KBM-7 (cell line): ENCODE measurements at regions not wholly inside any gene's neighbourhood (a gene's known extent, or its start where the extent isn't known, plus 50 kb on each side); places are given as distances from the start of the nearest gene placed in this dataset.
"Not testable (repeated sequence)": the region's sequence is repeated elsewhere in the genome, so short reads cannot be mapped to it uniquely, and the experiment has no call there.

Source experiments
- DNase-seq: peaks from one replicate; pipeline ENCODE4 v3.0.0-alpha.2; 2015
- in situ Hi-C: fragments of 300-500 bp; cut with MboI; formaldehyde crosslinking; loops from 2 replicates; pipeline ENCODE4 v1.14.3; 2020; ENCODE audit warnings: low sequenced_read_pairs, low pct_unique_long_range_greater_than_20kb, mixed read lengths

DNA sequence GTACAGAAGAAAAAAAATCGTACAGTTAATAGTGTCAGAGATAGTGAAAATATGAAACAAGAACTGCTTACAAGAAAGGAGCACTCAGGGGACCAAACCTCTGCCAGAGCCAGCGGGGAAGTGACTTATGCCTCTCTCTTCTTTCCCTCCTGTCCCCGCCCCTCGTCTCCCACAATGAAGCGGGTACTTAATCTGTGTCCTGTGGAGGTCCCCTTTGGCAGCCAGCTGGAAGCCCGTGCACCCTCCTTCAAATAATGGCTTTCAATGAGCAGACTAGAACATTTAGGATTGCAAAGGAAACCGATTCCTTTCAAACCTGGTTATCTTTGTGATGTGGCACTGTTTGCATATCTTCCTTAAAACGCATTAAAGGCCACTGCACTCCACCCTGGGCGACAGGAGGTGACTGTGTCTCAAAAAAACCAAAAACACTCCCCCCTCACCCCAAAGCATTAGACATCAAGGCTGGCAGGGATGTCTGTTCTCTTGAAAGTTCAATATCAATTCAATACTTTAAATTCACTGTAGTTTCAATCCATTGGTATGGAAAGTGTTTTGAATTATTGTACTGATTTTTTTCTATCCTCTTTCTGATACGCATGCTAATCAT is 51.7 kb downstream of the PPIAL4C start:
- in situ Hi-C loops, DNase-seq: not testable (repeated sequence)

DNA sequence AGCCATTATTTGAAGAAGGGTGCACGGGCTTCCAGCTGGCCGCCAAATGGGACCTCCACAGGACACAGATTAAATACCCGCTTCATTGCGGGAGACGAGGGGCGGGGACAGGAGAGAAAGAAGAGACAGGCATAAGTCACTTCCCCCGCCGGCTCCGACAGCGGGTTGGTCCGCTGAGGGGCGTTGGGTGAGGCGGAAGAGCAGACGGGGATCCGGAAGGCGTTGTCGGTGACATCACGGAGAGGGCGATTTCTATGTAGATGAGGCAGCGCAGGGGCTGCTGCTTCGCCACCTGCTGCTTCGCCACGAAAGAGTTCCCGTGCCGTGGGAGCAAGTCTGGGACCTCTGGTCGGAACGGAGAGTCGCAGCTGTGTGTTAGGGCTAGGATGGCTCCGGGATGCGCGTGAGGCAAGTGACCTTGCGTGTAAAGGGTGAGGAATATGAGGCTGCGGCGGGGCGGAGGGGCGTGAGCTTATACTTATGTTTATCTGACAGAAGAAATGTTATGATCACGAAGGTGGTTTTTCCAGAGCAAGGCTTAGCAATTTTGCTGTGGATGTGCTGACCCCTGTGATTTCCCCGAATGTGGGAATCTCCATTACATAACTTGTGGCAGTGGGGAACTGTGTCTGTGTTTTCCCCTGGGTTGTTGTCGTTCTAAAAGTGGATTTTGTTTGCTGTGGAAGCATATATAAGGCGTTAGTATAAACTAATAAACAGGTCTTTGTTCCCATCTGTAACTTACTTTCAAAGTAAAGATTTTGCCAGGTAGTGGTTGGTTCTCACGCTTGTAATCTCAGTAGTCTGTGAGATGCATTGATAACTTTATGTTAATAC is 52.9 kb downstream of the PPIAL4C start:
- peak; percentile 94 for DNase-seq
- in situ Hi-C loops = not testable (repeated sequence)

DNA sequence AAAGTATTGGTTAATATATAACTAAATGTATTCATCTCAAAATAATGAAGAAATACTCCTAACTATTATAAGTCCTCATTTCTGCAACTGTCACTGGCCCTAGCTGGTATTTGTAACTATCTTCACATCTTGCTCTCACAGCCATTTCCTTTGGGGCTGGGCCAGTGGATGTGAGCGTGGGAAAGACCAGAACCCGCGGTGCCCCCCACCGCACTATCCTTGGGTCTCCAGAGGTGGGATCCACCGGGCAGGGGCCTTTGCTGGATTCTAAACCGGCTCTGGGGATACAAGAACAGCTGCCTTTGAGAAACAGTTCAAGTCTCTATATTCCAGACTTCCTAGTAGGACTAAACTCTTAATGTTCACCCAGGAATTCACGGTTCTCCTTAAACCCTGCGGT is 54.8 kb downstream of the PPIAL4C start:
- in situ Hi-C loops, DNase-seq: not testable (repeated sequence)

DNA sequence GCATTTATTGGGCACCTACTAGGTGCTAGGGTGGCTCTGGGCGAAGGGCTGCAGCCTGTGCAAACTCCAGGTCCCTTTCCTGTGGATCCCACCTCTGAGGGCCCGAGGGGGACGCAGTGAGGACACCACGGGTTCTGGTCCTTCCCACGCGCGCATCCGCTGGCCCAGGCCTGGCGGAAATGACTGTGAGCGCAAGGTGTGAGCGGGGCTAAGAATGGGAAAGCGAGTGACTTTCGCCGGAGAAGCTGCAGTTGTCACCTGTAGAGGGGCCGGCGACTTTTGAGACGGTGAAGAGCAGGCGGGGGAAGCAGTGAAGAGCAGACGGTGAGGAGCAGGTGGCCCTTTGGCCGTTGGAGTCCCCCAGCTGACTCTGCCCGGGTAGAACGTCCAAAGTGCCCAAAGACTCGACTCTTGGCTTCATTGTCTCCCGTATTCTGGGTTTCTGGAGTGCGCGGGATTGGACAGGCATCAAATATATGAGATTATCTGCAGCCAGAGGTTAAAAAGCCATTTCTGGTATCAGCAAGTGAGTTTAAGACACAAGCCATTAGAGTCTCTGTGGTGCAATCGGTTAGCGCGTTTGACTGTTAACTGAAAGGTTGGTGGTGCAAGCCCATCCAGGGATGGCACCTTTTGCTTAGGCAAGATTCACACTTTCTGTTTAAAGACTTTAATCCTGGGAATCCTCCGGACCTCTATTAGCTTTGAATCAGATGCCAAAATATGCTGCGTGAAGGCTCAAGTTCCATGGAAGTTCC is 55.4 kb downstream of the PPIAL4C start:
- in situ Hi-C loops, DNase-seq: not testable (repeated sequence)

DNA sequence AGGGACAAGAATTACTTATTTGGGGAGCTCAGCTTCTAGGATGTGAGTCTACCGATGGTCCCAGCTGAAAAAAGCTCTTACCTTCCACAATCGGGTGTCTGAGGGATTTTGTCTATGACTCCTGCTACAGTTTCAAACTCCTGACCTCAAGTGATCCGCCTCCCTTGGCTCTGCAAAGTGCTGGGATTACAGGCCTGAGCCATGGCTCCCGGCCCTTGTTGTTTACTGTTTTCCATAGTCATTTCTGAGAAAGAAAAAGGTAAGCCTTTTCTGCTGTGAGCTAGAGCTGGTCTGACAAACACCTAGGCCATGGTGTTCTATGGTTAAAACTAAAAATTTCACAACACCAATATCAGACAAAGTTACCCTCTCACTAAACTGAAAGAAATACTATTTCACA is 57.5 kb downstream of the PPIAL4C start:
- in situ Hi-C loops, DNase-seq: not testable (repeated sequence)

DNA sequence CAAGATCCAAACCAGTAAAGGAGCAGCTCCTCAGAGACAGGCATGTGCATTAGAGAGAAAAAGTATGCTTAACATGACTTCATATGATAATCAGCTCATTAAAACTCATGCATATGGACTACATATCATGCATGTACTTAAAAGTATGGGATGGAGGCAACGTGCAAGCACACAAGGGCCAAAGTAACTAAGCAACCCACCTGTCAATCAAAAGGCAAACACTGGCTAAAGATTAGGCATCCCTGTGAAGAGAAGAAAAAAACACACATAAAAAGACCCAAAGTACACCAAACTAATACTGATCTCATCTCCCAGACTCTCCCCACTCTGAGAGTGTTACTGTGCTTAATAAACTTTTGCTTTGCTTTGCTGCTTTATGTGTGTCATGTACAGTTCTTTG is 61.2 kb downstream of the PPIAL4C start:
- DNase-seq, in situ Hi-C loops: not testable (repeated sequence)

DNA sequence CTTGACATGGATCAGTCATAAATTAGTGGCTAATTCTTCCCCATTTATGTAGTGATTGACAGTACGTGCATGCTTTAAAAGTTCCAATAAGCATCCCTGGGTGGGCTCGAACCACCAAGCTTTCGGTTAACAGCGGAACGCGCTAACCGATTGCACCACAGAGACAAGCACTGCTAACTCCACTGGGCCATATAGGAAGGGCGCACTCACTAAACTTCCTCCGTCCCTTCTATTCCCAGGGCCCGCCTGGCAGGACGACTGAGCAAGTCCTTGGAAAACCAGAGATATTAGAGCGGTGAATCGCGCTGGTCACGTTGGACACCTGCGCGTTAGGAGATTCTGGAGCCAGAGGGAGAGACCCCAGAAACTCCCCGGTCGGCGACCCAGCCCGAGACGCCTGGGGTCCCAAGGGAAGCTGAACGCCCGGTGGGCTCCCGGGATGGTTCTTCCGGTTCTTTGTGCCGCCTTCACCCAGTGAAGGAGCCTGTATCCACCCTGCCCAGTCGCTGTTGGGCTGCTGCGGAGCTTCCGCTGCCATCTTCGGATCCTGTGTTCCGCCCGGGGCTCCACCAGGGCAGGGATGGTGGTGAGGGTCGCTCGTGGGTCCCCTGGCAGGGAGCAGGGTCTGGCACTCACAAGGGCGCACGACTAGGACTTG is 62.8 kb downstream of the PPIAL4C start:
- in situ Hi-C loops, DNase-seq: not testable (repeated sequence)

DNA sequence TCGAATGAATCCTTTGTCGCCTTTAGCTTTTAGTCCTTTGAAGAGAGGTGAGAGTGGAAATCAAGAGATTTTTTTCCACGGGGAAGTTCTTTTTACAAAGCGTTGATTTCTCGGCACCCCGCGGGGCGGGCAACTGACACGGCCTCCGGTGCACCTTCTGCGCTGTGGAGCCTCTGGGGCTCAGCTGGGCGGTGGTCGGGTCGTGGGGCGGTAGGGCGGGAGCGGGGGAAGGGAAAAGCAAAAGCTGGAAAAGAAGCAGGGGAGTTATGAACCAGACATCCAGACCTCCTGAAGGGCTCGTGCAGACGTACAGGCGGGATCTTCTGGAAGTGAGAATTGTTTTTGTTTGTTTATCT is 63.3 kb downstream of the PPIAL4C start:
- DNase-seq, in situ Hi-C loops: not testable (repeated sequence)

DNA sequence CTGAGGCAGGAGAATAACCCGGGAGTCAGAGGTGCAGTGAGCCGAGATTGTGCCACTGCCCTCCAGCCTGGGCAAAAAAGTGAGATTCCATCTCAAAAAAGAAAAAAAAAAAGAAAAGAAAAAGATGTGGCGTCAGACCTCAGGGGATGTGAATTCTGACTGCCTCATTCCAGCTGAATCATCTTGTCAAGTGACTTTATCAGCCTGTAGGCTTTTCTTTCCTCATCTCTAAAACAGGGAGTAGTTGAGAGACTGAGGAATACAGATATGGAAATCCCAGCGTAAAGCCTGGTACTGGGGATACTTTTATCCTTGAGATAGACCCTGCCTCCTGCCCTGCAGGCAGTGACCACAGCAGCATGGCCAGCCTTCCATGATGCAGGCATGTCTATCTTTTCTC is 74.1 kb downstream of the PPIAL4C start:
- DNase-seq, in situ Hi-C loops: not testable (repeated sequence)

DNA sequence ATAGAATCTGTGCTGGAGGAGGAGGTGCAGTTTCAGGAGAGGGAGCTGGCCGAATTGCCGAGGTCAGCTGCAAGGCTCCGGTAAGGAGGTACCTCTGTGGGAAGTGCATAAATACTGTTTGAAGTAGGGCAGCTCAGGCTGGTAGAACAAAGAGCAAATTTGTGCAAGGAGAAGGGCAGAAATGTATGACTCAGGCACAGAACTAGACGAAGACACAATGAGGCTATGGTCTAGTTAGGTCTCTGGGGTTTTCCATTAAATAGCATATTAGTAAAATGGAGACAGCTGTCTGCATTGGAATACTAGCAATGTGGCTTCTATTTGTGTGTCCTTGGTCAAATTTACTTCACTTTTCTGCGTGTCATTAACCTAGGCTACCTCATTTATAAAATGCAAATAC is 74.5 kb downstream of the PPIAL4C start:
- DNase-seq, in situ Hi-C loops: not testable (repeated sequence)

DNA sequence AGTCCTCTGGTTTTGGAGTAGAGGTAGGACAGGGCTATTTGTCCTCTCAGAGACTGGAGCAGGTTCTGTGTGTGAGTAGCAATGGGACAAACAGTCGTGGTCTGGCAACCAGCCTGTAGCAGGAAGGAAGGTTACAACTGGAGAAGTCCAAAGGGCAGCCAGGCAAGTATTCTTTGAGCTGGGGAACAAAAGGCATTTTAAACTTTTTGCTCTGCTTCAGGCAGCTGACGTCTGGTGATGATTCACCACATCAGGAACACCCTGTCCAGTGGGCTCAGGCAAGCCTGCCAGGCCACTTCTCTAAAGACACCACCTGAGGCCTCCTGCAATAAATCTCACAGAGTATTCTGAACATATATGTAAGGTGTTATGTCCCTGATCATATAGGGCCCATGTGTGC is 81.0 kb downstream of the PPIAL4C start:
- in situ Hi-C loops, DNase-seq: not testable (repeated sequence)

DNA sequence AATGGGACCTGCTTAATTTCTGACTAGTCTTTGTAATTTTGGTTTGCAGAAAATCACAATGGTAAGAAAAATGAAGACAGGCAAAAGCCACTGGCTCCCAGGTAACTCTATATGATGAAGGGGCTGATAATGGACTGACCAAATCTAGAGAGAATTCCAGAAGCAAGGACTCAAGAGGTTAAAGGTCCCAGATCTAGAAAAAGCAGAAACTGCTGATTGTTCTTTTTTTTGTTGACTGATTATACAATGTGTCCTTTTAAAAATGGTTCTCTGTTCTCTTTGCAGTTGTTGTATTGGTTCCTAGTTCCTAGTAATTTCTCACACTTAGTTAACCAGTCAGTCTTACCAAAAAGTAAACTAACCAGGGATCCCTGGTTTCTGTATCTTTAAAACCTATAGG is 81.4 kb downstream of the PPIAL4C start:
- in situ Hi-C loops, DNase-seq: not testable (repeated sequence)

DNA sequence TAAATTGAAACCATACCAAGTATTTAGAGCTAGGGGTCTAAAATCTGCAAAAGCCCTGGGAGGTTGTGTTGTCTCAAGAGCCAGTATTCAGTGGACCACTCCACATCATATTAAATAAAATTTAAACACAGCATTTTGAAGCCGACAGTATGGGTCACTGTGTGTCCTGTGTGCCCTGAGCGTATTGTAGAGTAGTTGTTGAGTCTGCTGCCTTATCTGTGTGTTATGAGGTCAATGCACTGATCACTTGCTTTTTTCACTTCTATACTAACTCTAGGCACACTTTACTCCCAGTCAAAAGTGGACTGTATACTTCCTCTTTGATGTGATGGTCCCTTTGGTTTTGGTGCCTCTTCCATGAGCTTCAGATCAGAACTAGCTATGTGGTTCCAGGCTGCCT is 81.9 kb downstream of the PPIAL4C start:
- in situ Hi-C loops = not testable (repeated sequence)

DNA sequence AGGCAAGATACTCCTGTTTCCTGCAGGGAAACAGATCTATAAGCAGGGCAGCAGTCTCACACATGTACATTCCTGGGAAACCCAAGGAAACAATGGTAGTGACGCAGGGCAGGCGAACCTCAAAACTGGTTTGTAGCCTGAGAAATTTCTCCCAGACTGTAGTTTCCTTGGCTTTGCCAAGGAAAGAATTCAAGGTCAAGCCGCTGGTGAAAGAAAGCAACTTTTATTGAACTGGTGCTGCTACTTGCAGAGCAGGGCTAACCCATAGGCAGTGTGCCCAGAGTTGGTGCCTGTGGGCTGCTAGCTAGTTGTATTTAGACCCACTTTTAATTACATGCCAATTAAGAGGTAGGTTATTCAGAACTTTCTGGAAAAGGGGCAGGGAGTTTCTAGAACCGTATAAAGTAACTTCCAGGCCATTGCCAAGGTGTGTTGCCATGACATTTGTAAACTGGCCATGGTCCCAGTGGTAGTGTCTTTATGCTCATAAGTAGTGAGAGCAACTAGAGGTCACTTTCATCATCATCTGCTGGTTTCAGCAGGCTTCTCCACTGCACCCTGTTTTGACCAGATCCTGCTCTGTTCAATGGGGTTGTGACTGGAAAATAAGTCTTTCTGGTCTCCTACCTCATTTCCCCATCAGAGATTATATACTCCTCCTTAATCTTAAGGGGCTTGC is 89.7 kb downstream of the PPIAL4C start:
- DNase-seq, in situ Hi-C loops: not testable (repeated sequence)

More for the DNA sequence above, 81.9 kb downstream of the PPIAL4C start:
- DNase-seq = not testable (repeated sequence)

DNA sequence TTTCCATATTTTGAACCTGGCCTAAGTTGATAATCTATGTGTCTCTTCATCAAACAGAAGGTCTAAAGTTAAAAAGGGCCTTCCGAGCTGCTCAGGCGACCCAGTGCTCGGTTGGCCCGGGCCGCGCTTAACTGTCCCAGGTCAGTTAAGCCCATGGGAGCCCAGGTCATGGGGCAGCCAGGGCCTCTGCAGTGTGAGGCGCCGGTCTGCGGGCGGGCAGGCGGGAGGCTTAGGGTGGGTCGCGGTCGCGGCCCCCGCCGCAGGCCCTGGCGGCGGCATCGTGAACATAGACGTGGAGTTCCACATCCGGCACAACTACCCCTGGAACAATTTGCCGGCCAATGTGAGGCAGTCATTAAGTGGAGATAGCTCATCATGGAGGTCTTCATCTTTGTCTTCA is 91.3 kb downstream of the PPIAL4C start:
- DNase-seq, in situ Hi-C loops: not testable (repeated sequence)

DNA sequence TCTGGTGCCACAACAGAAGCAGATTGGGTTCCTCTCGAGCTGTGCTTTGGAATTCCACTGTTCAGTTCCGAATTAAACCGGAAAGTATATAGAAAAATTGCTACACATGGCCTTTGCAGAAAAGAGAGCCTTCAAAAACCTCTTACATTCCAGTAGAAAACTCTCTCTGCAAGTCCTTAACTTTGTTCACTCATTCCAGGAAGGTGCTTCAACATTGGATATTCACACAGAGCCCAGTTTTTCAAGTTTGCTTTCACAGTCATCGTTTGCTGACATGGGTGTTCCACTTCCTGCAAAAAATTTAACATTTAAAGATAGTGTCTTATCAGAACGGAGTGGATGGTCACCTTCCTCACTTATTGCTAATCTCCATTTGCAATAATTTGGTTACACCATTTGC is 93.7 kb downstream of the PPIAL4C start:
- in situ Hi-C loops = not testable (repeated sequence)

DNA sequence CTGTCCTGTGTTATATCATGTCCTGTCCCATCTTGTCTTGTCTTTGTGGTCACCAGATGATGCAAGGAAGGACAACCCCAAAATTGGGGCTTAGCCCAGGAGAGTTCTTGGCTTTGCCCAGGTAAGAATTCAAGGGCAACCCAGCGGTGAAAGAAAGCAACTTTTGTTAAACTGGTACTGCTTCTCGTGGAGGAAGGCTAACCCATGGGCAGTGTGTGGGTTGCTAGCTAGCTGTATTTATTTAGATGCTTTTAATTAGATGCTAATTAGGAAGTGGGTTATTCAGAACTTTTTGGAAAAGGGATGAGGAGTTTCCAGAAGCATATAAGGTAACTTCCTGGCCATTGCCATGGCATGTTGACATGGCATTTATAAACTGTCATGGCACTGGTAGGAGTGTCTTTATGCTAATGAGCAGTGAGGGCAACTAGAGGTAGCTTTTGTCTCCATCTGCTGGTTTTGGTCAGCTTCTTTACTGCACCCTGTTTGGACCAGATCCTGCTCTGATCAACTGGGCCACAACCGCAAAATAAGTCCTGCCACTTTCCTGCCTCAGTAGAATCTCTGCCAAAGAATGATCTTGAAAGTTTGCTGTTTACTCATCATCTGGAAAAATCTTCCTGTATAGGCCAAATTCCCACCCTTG is 95.8 kb upstream of the FCGR1A start:
- in situ Hi-C loops = not testable (repeated sequence)

More for the DNA sequence above, 93.7 kb downstream of the PPIAL4C start:
- DNase-seq = not testable (repeated sequence)

DNA sequence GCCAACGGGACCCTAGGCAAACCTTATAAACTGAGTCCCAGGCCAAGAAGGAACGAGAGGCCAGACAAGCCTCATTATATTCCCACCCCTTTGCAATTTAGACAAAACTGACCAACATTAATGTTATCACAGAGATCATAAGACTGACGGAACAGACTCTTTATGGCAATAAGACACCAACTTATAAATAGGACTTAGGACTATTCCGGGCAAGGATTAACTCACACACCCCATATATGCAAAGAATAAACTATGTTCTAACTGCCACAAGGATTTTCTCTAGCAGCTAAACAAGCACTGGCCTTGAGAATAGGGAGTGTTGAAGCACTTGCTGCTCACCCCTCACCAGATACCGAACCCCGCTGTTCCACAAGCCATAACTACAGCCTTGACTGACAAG is 91.1 kb upstream of the FCGR1A start:
- in situ Hi-C loops, DNase-seq: not testable (repeated sequence)

More for the DNA sequence above, 95.8 kb upstream of the FCGR1A start:
- not testable (repeated sequence) for DNase-seq
